Astrocyte of the cerebellum (primary cell): ENCODE measurements at regions not wholly inside any gene's neighbourhood (a gene's known extent, or its start where the extent isn't known, plus 50 kb on each side); places are given as distances from the start of the nearest gene placed in this dataset.
"Not testable (repeated sequence)": the region's sequence is repeated elsewhere in the genome, so short reads cannot be mapped to it uniquely, and the experiment has no call there.

ENCODE experiments used
- DNase-seq: peaks from one replicate; pipeline ENCODE4 v3.0.0-alpha.2; 2011; ENCODE audit warnings: low read depth
- H3K4me3 ChIP-seq: 2 replicates; pipeline ENCODE4 v1.5.1; 2011; ENCODE audit warnings: mild to moderate bottlenecking, low read depth, low read length, moderate library complexity
- in situ Hi-C: cut with HindIII; loops from 2 replicates; pipeline ENCODE4 v1.10.0; 2017; ENCODE audit warnings: low sequenced_read_pairs
- TF ChIP-seq, protein P1 (sequence below): IDR thresholded peaks from 2 replicates; pipeline ENCODE4 v1.5.1; 2012; ENCODE audit warnings: low read length, low read depth, moderate library complexity, mild to moderate bottlenecking; ENCODE audit errors: missing control alignments

GRCh38 chr10:22774102-22774501, 59.7 kb upstream of the PIP4K2A start:
- in situ Hi-C loops = no loop called here
- no peak for DNase-seq
- TF ChIP-seq, protein P1, sequence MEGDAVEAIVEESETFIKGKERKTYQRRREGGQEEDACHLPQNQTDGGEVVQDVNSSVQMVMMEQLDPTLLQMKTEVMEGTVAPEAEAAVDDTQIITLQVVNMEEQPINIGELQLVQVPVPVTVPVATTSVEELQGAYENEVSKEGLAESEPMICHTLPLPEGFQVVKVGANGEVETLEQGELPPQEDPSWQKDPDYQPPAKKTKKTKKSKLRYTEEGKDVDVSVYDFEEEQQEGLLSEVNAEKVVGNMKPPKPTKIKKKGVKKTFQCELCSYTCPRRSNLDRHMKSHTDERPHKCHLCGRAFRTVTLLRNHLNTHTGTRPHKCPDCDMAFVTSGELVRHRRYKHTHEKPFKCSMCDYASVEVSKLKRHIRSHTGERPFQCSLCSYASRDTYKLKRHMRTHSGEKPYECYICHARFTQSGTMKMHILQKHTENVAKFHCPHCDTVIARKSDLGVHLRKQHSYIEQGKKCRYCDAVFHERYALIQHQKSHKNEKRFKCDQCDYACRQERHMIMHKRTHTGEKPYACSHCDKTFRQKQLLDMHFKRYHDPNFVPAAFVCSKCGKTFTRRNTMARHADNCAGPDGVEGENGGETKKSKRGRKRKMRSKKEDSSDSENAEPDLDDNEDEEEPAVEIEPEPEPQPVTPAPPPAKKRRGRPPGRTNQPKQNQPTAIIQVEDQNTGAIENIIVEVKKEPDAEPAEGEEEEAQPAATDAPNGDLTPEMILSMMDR = no peak

DNA sequence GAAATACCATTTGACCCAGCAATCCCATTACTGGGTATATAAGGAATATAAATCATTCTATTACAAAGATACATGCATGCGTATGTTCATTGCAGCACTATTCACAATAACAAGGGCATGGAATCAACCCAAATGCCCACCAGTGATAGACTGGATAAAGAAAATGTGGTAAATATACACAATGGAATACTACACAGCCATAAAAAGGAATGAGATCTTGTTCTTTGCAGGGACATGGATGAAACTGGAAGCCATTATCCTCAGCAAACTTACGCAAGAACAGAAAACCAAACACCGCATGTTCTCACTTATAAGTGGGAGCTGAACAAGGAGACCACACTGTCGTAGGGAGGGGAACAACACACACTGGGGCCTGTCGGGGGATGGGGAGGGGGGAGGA, 57.3 kb upstream of the PIP4K2A start:
- in situ Hi-C loops, DNase-seq, H3K4me3 ChIP-seq: not testable (repeated sequence)

More at GRCh38 chr10:22774102-22774501, 59.7 kb upstream of the PIP4K2A start:
- H3K4me3 ChIP-seq = no peak overlapping the region

GRCh38 chr10:22770270-22770669, 55.9 kb upstream of the PIP4K2A start:
- in situ Hi-C loops = no loop called here
- TF ChIP-seq, protein P1 = no peak

DNA sequence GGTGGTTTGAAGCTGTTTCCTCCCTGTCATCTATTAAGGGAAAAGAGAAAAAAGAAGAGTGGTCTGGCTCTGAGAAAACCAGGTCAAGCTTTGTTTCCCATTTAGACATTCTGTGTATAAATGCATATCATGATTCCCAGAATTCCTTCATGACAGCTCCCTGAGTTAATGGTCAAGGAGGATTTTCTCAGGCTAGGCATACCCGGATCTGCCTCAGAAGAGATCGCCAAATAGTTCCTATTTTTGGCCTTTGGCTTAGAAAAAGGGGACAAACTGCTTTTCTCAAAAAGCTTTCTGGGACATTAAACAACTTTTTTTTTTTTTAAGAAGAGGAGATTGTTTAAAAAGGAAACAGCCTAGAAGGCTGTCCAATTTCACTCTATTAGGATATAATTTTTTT, 53.5 kb upstream of the PIP4K2A start:
- TF ChIP-seq, protein P1 = no peak
- in situ Hi-C loops = no loop called here
- DNase-seq = no peak
- no peak overlapping the region for H3K4me3 ChIP-seq

More at GRCh38 chr10:22770270-22770669, 55.9 kb upstream of the PIP4K2A start:
- no peak overlapping the region for H3K4me3 ChIP-seq
- DNase-seq = no peak

GRCh38 chr10:22766693-22767092, 52.3 kb upstream of the PIP4K2A start:
- H3K4me3 ChIP-seq = no peak overlapping the region
- in situ Hi-C loops = no loop called here
- TF ChIP-seq, protein P1 = no peak
- no peak for DNase-seq

DNA sequence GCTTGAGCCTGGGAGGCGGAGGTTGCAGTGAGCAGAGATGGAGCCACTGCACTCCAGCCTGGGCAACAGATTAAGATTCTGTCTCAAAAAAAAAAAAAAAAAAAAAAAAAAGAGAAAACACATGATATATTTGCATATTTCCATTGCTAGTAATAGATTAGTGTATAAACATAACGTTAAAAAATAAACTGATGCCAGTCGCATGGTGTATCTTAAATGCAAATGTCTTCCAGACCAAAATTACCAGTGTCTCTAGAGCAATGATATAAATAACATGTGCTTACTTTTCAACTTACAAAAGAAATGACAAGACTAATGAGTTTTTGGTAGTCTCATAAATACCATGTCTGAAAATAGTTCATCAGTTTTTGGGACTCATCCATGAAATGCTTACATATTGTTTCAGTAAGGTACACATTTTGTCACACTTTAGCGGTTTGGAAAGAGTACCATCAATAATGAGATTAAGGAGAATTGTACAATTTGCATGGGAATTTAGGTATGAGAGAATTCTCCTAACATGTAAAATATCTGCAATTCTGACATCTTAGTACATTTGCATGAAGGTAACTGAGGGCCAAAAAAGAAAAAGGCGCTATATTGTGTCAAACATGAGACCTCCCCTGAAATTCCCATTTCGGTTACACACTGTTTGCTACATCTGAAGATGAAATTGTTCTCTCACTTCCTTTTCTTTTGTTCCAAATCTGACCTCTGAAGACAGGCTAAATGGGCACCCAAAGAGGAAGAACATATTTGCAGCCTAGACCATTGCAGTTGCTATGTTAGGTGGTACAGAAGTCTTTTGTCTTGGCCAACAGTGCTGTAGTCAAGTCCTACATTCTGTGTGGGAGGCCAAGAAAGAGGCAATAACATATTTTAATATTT, 51.5 kb upstream of the PIP4K2A start:
- TF ChIP-seq, protein P1 = no peak
- no peak overlapping the region for H3K4me3 ChIP-seq
- no peak for DNase-seq
- in situ Hi-C loops = no loop called here

- H3K4me3 ChIP-seq = no peak overlapping the region
- TF ChIP-seq, protein P1 = no peak
- no peak for DNase-seq
- in situ Hi-C loops = no loop called here
Measured at GRCh38 chr10:22764639-22765038, 50.3 kb upstream of the PIP4K2A start.
